Astrocyte (in vitro differentiated cells and primary cell): ENCODE measurements at regions not wholly inside any gene's neighbourhood (a gene's known extent, or its start where the extent isn't known, plus 50 kb on each side); places are given as distances from the start of the nearest gene placed in this dataset.

Source experiments
- DNase-seq: peaks from one replicate; pipeline ENCODE4 v3.0.0-alpha.2; 2010; ENCODE audit warnings: low read depth
- FAIRE-seq: peaks from 2 replicates; lab custom pipeline; 2011; peaks lifted over from hg19 to GRCh38; lab: Jason Lieb, UNC
- H2AFZ ChIP-seq: 2 replicates; pipeline ENCODE4 v1.6.0; 2012; ENCODE audit warnings: low read depth, low read length, inconsistent platforms
- H3K27ac ChIP-seq: 2 replicates; pipeline ENCODE4 v1.5.1; 2011; ENCODE audit warnings: low read depth, low read length, inconsistent platforms
- H3K27me3 ChIP-seq: 2 replicates; pipeline ENCODE4 v1.6.0; 2011; ENCODE audit warnings: low read length, inconsistent platforms; ENCODE audit not compliant: insufficient read depth
- H3K36me3 ChIP-seq: 2 replicates; pipeline ENCODE4 v1.5.1; 2011; ENCODE audit warnings: low read length, inconsistent platforms; ENCODE audit not compliant: insufficient read depth
- H3K4me1 ChIP-seq: 2 replicates; pipeline ENCODE4 v1.5.1; 2011; ENCODE audit warnings: low read length, inconsistent platforms; ENCODE audit not compliant: insufficient read depth
- H3K4me2 ChIP-seq: 2 replicates; pipeline ENCODE4 v1.6.0; 2012; ENCODE audit warnings: low read length, inconsistent platforms
- H3K4me3 ChIP-seq: 2 replicates; pipeline ENCODE4 v1.5.1; 2011; ENCODE audit warnings: low read depth, mild to moderate bottlenecking, low read length, inconsistent platforms; ENCODE audit not compliant: insufficient read depth
- H3K79me2 ChIP-seq: 2 replicates; pipeline ENCODE4 v1.6.0; 2012; ENCODE audit warnings: mild to moderate bottlenecking, low read length, inconsistent platforms; ENCODE audit not compliant: insufficient read depth
- H3K9ac ChIP-seq: 2 replicates; pipeline ENCODE4 v1.6.0; 2012; ENCODE audit warnings: mild to moderate bottlenecking, low read length, inconsistent platforms
- H3K9me3 ChIP-seq: 2 replicates; pipeline ENCODE4 v1.5.1; 2012; ENCODE audit warnings: low read depth, mild to moderate bottlenecking, low read length, inconsistent platforms; ENCODE audit not compliant: insufficient read depth
- H4K20me1 ChIP-seq: 2 replicates; pipeline ENCODE4 v1.6.0; 2012; ENCODE audit warnings: low read length, inconsistent platforms; ENCODE audit not compliant: insufficient read depth
- H3K27ac Mint-ChIP-seq: one replicate; pipeline ENCODE4 v1.8.0; 2021; ENCODE audit warnings: mild to moderate bottlenecking, mixed read lengths; ENCODE audit not compliant: unreplicated experiment
- H3K27me3 Mint-ChIP-seq: one replicate; pipeline ENCODE4 v1.8.0; 2021; ENCODE audit warnings: low read depth, mixed read lengths; ENCODE audit not compliant: unreplicated experiment
- H3K36me3 Mint-ChIP-seq: one replicate; pipeline ENCODE4 v1.8.0; 2021; ENCODE audit warnings: low read depth, mixed read lengths; ENCODE audit not compliant: unreplicated experiment
- H3K4me1 Mint-ChIP-seq: one replicate; pipeline ENCODE4 v1.8.0; 2021; ENCODE audit warnings: low read depth, mixed read lengths; ENCODE audit not compliant: unreplicated experiment
- H3K4me3 Mint-ChIP-seq: one replicate; pipeline ENCODE4 v1.8.0; 2021; ENCODE audit warnings: mild to moderate bottlenecking, moderate library complexity, mixed read lengths; ENCODE audit not compliant: unreplicated experiment
- H3K9me3 Mint-ChIP-seq: one replicate; pipeline ENCODE4 v1.8.0; 2021; ENCODE audit warnings: mild to moderate bottlenecking, mixed read lengths; ENCODE audit not compliant: unreplicated experiment
- EZH2 ChIP-seq: IDR thresholded peaks from 2 replicates; pipeline ENCODE4 v1.6.1; 2012; ENCODE audit warnings: mild to moderate bottlenecking, low read length, inconsistent platforms; ENCODE audit not compliant: insufficient read depth
- TF ChIP-seq, protein P1 (sequence below): IDR thresholded peaks from 2 replicates; pipeline ENCODE4 v1.5.1; 2011; ENCODE audit warnings: low read depth, mild to moderate bottlenecking, inconsistent platforms, low read length, moderate library complexity; ENCODE audit not compliant: insufficient read depth

DNA sequence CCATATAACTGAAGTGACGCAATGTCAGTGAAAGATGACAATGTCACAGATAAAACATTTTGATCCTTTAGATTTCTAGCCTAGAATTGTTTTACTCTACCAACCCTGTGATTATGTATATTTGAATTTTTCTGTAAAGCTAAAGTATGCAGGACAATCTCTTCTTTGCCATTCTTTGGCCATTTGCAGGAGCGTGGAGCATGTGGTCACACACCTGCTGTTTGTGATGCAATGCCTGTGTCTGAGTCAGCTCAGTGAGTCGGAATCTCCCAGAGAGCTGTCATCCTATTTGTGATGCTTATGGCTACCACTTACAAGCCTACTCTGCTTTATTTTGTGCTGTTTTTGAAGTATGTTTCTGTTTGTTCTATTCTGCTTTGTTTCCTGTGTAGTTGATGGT lies 214.5 kb downstream of the NAF1 start:
- no peak overlapping the region for H3K4me2 ChIP-seq
- Mint-ChIP-seq H3K27ac (peak overlapping the region; percentile 91), H3K4me3 (no peak overlapping the region), H3K27me3 (no peaks in the 10 kb centered on the region), H3K9me3 (no peaks in the 10 kb centered on the region), H3K36me3 (no peaks in the 10 kb centered on the region), H3K4me1 (peaks cover 10% of the 10 kb centered on the region)
- no peaks in the 10 kb centered on the region for H3K9me3 ChIP-seq
- H2AFZ ChIP-seq = no peak overlapping the region
- H3K79me2 ChIP-seq = no peaks in the 10 kb centered on the region
- H3K36me3 ChIP-seq = no peaks in the 10 kb centered on the region
- H3K4me1 ChIP-seq = no peaks in the 10 kb centered on the region
- no peaks in the 10 kb centered on the region for H3K27me3 ChIP-seq
- peak; percentile 36 for DNase-seq
- no peaks in the 10 kb centered on the region for H4K20me1 ChIP-seq
- TF ChIP-seq EZH2 = no peak
- TF ChIP-seq, protein P1, sequence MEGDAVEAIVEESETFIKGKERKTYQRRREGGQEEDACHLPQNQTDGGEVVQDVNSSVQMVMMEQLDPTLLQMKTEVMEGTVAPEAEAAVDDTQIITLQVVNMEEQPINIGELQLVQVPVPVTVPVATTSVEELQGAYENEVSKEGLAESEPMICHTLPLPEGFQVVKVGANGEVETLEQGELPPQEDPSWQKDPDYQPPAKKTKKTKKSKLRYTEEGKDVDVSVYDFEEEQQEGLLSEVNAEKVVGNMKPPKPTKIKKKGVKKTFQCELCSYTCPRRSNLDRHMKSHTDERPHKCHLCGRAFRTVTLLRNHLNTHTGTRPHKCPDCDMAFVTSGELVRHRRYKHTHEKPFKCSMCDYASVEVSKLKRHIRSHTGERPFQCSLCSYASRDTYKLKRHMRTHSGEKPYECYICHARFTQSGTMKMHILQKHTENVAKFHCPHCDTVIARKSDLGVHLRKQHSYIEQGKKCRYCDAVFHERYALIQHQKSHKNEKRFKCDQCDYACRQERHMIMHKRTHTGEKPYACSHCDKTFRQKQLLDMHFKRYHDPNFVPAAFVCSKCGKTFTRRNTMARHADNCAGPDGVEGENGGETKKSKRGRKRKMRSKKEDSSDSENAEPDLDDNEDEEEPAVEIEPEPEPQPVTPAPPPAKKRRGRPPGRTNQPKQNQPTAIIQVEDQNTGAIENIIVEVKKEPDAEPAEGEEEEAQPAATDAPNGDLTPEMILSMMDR = no peak
- no peak for FAIRE-seq
- no peak overlapping the region for H3K9ac ChIP-seq
- H3K4me3 ChIP-seq = no peak overlapping the region
- no peak overlapping the region for H3K27ac ChIP-seq

DNA sequence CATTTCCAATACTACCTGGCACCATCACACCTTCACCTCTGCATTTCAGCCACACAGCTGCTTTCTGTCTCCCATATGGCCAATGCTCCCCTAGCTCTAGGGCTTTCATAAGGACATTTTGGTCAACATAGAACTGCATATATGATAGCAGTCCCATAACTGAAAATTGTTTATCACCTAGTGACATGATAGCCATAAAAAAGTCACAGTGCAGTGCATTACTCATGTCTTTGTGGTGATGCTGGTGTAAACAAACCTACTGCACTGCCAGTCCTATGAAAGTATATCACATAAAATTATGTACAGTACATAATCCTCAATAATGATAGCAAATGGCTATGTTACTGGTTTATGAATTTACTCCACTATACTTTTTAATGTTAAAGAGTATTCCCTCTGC lies 221.0 kb downstream of the NAF1 start:
- no peak for DNase-seq
- H3K4me2 ChIP-seq = no peak overlapping the region
- FAIRE-seq = no peak
- H3K79me2 ChIP-seq = no peaks in the 10 kb centered on the region
- no peaks in the 10 kb centered on the region for H4K20me1 ChIP-seq
- no peak overlapping the region for H2AFZ ChIP-seq
- H3K27me3 ChIP-seq = no peaks in the 10 kb centered on the region
- Mint-ChIP-seq H3K27ac (no peak overlapping the region), H3K9me3 (no peaks in the 10 kb centered on the region), H3K27me3 (no peaks in the 10 kb centered on the region), H3K4me1 (no peaks in the 10 kb centered on the region), H3K36me3 (no peaks in the 10 kb centered on the region), H3K4me3 (no peak overlapping the region)
- no peak overlapping the region for H3K27ac ChIP-seq
- no peaks in the 10 kb centered on the region for H3K9me3 ChIP-seq
- H3K36me3 ChIP-seq = no peaks in the 10 kb centered on the region
- no peaks in the 10 kb centered on the region for H3K4me1 ChIP-seq
- no peak overlapping the region for H3K4me3 ChIP-seq
- TF ChIP-seq, protein P1 = no peak
- TF ChIP-seq EZH2 = no peak
- no peak overlapping the region for H3K9ac ChIP-seq

DNA sequence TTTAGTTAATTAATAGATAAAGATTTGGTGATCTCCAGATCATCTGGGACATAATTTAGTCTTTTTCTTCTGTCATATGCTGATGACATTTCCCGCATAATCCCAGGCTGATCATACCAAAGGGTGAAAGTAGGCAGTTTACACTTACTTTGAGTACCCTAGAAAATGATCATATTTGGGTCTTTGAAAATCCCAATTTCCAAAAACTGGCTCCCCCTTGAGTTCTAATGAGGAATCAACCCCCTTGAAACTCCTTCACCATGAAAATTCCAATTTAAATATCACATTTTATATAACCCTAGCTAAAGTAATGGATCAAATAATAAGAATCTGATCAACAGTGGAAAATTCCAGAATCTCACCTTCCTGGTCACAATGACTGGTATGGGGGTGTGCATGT lies 223.4 kb downstream of the NAF1 start:
- H3K27me3 Mint-ChIP-seq = no peaks in the 10 kb centered on the region
- Histone ChIP-seq H3K4me2 (no peak overlapping the region), H3K4me1 (no peaks in the 10 kb centered on the region), H4K20me1 (no peaks in the 10 kb centered on the region), H3K27me3 (no peaks in the 10 kb centered on the region), H3K79me2 (no peaks in the 10 kb centered on the region), H3K27ac (no peak overlapping the region), H2AFZ (no peak overlapping the region), H3K36me3 (no peaks in the 10 kb centered on the region), H3K9ac (no peak overlapping the region), H3K4me3 (no peak overlapping the region), H3K9me3 (no peaks in the 10 kb centered on the region)
- H3K4me3 Mint-ChIP-seq = no peak overlapping the region
- no peaks in the 10 kb centered on the region for H3K9me3 Mint-ChIP-seq
- no peak overlapping the region for H3K27ac Mint-ChIP-seq
- FAIRE-seq (no peak), DNase-seq (no peak)
- no peaks in the 10 kb centered on the region for H3K36me3 Mint-ChIP-seq
- no peaks in the 10 kb centered on the region for H3K4me1 Mint-ChIP-seq
- TF ChIP-seq, protein P1 = no peak
- TF ChIP-seq EZH2 = no peak
